Stimulated activated naive B cell treated with anti-CD40 and anti-IgM and Interleukin-4, amounts not matched to agents 10 μg/mL and 1 μg/mL and 100 μg/mL, for 72 hours (primary cell): ENCODE measurements at regions not wholly inside any gene's neighbourhood (a gene's known extent, or its start where the extent isn't known, plus 50 kb on each side); places are given as distances from the start of the nearest gene placed in this dataset.
"Not testable (repeated sequence)": the region's sequence is repeated elsewhere in the genome, so short reads cannot be mapped to it uniquely, and the experiment has no call there.

Source experiments
- ATAC-seq, 2 donors: fragments of 150-1000 bp; cut with Tn5 transposase; replicated peaks; 2 replicates each; pipeline ENCODE4 v1.10.0; 2021; ENCODE audit warnings: moderate library complexity in 1 of 2
- DNase-seq: peaks from one replicate; pipeline ENCODE4 v3.0.0; 2021
- H3K27ac Mint-ChIP-seq: one replicate; pipeline ENCODE4 v1.8.0; 2022; ENCODE audit warnings: mild to moderate bottlenecking, mixed read lengths
- H3K27me3 Mint-ChIP-seq, 2 donors: one replicate each; pipeline ENCODE4 v1.8.0; 2022; ENCODE audit warnings: mixed read lengths in 2 of 2
- H3K36me3 Mint-ChIP-seq, 2 donors: one replicate each; pipeline ENCODE4 v1.8.0; 2022; ENCODE audit warnings: mixed read lengths in 2 of 2, mild to moderate bottlenecking in 1 of 2
- H3K4me1 Mint-ChIP-seq, 2 donors: one replicate each; pipeline ENCODE4 v1.8.0; 2022; ENCODE audit warnings: mixed read lengths in 2 of 2, mild to moderate bottlenecking in 1 of 2
- H3K4me3 Mint-ChIP-seq, 2 donors: one replicate each; pipeline ENCODE4 v1.8.0; 2022; ENCODE audit warnings: mild to moderate bottlenecking in 2 of 2, mixed read lengths in 2 of 2, moderate library complexity in 1 of 2
- H3K9me3 Mint-ChIP-seq, 2 donors: one replicate each; pipeline ENCODE4 v1.8.0; 2022; ENCODE audit warnings: mixed read lengths in 2 of 2, mild to moderate bottlenecking in 1 of 2

DNA sequence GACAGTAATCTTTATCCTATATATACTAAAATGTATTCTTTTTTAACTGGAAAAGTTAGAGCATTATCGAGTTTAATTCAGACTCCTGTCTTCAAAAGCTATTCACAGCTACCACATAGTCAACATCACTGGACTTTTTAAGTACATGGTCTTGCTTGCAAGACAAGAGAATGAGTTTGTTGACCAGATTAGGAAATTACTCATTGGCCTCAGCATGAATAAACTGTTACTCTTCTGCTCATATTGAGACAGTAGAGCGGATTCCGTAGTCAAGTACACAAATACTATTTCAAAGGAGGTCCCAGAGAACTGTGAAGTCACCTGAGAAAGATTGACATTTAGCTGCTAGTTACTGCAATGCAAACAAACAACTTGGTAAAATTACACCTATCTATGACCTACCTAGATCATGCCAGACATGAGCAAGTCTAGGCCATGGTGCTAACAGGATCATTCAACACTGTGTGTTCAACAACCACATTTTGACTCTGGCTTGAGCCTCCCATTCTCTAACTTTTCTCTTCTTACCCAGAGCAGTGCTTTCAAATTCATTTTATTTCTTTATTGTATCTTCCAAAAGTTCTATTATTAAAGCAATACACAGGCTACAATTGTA lies 280.9 kb downstream of the NEBL start:
- ATAC-seq (no peak), DNase-seq (no peak)
- Mint-ChIP-seq H3K4me3 (no peak overlapping the region), H3K36me3 (no peaks in the 10 kb centered on the region), H3K9me3 (peaks cover 0 to 3% of the 10 kb centered on the region in 2 donors), H3K27ac (no peak overlapping the region), H3K4me1 (peaks cover 2 to 6% of the 10 kb centered on the region in 2 donors), H3K27me3 (no peaks in the 10 kb centered on the region)

DNA sequence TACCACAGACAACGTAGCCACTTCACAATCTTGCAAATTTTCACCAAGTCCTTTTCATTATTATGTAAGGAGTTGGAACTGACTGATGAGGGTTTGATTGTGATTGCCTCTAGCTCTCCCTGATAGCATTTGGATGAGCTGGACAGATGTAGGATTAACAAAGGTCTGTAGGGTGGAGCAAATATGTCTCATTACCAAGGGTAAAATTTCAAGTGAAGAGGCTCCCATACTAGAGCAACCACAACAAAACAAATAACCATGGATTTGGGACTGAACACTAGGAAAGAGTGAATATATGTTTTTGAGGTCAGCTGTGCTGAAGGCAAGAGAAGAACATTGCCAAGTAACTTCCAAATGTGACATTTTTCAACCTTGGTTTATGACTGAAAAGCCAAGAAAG lies 281.7 kb downstream of the NEBL start:
- Mint-ChIP-seq H3K9me3 (peaks cover 0 to 3% of the 10 kb centered on the region in 2 donors), H3K36me3 (no peaks in the 10 kb centered on the region), H3K27ac (no peak overlapping the region), H3K4me3 (no peak overlapping the region), H3K4me1 (peaks cover 2 to 6% of the 10 kb centered on the region in 2 donors), H3K27me3 (no peaks in the 10 kb centered on the region)
- DNase-seq: no peak
- no peak for ATAC-seq

DNA sequence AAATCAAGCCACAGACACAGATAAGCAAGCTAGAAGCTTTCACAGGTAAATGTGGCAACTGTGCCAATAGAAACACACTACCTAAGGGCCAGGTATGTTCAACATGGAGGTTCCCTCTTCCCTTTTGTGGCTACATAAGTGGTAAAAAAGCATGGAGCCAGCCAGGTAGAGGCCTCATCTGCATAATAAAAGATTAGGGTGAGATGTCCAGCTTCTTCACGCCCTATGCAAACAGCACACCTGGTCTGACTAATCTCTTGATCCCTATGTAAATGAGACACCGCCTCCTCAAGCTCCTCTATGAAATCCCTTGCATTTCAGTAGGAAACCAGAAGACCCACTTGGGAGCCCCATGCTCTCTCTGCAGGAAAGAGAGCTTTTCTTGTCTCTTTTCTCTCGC lies 282.2 kb downstream of the NEBL start:
- ATAC-seq: no peak
- no peak overlapping the region for H3K4me3 Mint-ChIP-seq
- H3K27ac Mint-ChIP-seq: no peak overlapping the region

DNA sequence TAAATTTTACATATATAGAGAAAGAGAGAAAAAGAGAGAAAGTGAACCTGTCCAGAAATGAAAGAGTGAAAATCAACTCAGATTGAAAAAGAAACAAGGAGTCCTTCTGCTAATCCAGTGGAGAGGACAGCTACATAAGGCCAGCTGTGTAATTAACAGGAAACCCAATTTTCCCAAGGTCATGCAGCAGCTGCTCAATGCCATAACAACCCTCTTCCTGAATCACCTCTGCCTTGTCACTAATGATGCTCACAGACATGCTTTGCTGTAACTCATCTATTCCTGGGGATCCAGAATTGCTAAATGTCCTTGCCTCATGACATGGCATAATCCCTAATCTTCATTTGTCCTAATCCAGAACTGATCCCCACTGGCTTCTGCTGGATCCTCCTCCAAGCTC lies 288.6 kb downstream of the NEBL start:
- ATAC-seq (no peak), DNase-seq (no peak)
- Mint-ChIP-seq H3K4me1 (no peaks in the 10 kb centered on the region), H3K9me3 (no peaks in the 10 kb centered on the region), H3K27ac (no peak overlapping the region), H3K27me3 (no peaks in the 10 kb centered on the region), H3K4me3 (no peak overlapping the region), H3K36me3 (no peaks in the 10 kb centered on the region)

More for the DNA sequence above, 282.2 kb downstream of the NEBL start:
- H3K9me3 Mint-ChIP-seq: peaks cover 0 to 3% of the 10 kb centered on the region in 2 donors
- no peaks in the 10 kb centered on the region for H3K27me3 Mint-ChIP-seq
- peaks cover 2 to 6% of the 10 kb centered on the region in 2 donors for H3K4me1 Mint-ChIP-seq
- no peaks in the 10 kb centered on the region for H3K36me3 Mint-ChIP-seq
- no peak for DNase-seq

DNA sequence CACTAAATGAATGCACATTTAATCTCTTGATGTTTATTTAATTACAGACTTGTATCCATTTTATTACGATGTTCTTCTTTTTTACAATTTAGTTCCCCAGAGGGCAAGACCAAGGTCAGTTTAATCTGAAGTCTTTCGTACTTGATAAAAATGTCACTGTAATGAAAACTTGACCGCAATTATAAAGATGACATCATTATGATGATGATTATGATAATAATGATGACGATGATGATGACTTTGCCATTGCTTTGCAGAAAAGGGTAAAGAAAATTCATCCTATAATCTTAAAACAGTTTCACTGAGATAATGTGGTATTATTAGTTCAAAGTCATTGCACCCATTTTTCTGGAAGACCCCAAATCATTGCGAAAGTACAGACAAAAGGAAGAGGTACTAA lies 290.1 kb downstream of the NEBL start:
- DNase-seq (no peak), ATAC-seq (no peak)
- no peaks in the 10 kb centered on the region for H3K27me3 Mint-ChIP-seq
- H3K4me1 Mint-ChIP-seq: no peaks in the 10 kb centered on the region
- H3K9me3 Mint-ChIP-seq: peaks cover 0 to 5% of the 10 kb centered on the region in 2 donors
- no peaks in the 10 kb centered on the region for H3K36me3 Mint-ChIP-seq
- no peak overlapping the region for H3K27ac Mint-ChIP-seq
- H3K4me3 Mint-ChIP-seq: no peak overlapping the region

DNA sequence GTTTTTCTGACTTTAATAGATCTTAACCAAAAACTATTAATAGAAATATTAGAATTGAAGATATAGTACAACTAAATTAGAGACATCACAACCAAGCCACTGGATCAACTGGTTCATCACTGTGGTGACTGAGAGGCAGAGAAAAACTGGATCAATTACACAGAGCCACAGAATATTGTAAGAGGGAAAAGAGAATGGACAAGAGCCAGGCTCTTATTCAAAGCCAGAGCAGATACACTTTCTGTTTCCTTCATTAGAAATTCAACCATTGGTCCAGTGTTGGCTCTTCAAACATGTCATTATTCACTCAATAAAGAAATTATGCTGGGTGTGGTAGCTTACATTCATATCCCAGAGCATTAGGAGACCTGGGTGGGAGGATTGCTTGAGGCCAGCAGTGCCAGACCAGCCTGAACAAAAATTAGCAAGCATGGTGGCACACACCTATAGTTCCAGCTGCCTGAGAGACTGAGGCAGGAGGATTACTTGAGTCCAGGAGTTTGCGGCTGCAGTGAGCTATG lies 295.1 kb downstream of the NEBL start:
- Mint-ChIP-seq H3K4me3 (no peak overlapping the region), H3K36me3 (no peaks in the 10 kb centered on the region)

DNA sequence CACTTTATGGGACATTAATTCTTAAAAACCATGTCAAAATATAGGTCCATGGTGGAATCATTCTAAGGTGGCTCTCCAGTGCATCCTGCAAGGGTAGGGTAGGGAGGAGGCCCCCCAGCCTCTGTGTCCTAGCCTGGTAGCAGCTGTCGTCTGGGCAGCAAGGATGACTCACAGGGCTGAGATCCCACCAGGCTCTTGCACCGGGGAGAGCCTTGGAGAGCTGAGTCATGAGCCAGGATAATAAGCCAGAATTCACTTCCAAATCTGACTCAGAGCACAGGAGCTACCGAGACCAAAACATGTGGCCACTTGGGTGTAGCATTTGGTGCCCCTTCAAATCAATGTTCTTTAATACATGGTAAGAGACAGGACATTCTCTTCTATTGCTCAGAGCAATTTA lies 298.5 kb downstream of the NEBL start:
- H3K36me3 Mint-ChIP-seq: no peaks in the 10 kb centered on the region

More for the DNA sequence above, 295.1 kb downstream of the NEBL start:
- ATAC-seq: no peak
- H3K9me3 Mint-ChIP-seq: peaks cover 0 to 5% of the 10 kb centered on the region in 2 donors
- no peak for DNase-seq
- no peaks in the 10 kb centered on the region for H3K4me1 Mint-ChIP-seq
- no peak overlapping the region for H3K27ac Mint-ChIP-seq
- H3K27me3 Mint-ChIP-seq: no peaks in the 10 kb centered on the region

DNA sequence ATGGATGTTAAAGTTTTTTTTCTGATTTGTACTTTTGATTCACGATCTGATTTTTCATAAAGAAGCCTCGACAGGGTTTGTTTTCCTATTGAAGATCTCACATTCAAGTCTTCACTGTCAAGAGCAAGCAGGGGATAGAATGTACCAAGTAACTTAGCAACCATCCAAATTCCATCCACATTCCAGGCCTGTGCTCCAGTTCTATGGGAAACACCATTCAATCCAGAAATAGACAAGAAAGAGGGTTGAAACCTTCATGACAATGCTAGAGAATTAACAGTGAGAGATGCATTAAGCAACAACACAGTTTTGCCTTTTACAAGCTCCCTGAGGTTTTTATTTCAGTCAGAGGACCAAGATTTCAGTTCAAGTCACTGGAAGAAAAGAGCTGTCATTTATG lies 300.2 kb downstream of the NEBL start:
- no peak overlapping the region for H3K4me3 Mint-ChIP-seq
- H3K9me3 Mint-ChIP-seq: no peaks in the 10 kb centered on the region
- DNase-seq: no peak
- H3K27ac Mint-ChIP-seq: no peak overlapping the region
- no peaks in the 10 kb centered on the region for H3K27me3 Mint-ChIP-seq
- H3K36me3 Mint-ChIP-seq: no peaks in the 10 kb centered on the region
- ATAC-seq: no peak
- H3K4me1 Mint-ChIP-seq: no peaks in the 10 kb centered on the region

More for the DNA sequence above, 298.5 kb downstream of the NEBL start:
- Mint-ChIP-seq H3K4me3 (no peak overlapping the region), H3K27ac (no peak overlapping the region), H3K9me3 (peaks cover 0 to 5% of the 10 kb centered on the region in 2 donors), H3K27me3 (no peaks in the 10 kb centered on the region), H3K4me1 (no peaks in the 10 kb centered on the region)
- ATAC-seq (no peak), DNase-seq (no peak)

DNA sequence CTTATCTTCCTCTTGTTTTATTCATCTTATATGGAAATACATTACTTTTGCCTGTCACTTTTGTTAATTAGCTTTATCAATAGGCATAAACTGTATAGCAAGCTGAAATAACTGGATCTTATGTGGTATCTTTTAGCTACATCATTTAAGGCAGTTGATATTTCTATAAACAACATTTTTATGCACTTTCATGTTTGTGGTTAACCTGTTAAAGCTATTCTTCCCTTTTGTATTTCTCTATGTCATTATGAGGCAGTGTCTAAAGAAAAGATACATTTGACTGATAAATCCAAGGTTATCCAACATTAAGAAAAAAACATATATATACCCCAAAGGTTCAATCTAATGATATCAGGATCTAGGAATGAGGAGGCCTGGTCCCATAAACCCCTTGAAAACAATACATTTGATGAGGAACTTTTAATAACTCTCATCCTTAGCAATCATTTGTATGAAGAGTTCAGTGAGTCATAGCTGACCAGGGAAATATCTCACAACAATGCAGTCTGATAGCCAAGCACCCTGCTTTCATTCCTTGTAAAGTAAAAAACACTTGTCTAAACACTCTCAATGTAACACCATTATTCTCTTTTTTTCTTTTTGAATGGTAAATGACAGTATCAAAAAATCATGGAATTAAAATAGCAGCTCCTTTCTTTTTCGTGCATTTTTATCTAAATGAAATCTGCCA lies 300.9 kb downstream of the NEBL start:
- DNase-seq: no peak
- no peaks in the 10 kb centered on the region for H3K27me3 Mint-ChIP-seq

DNA sequence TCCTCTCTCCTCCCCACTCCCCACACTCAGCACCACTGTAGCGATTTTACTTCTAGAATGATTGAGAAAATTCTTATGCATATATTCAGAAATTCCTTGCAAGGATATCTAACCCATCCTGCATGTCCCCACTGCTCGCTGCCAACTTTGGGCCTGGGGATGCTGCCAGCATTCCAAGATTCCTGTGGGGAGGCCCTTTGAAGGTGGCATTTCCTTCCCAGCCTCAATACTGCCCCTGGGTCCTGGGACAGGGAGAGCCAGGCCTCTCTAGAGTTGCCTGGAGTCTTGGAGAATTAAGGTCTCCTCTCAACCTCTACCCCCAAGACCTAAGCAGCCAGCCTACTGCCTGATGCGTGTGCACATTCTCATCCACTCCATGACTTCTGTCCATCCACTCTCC lies 303.5 kb downstream of the NEBL start:
- DNase-seq: no peak
- H3K36me3 Mint-ChIP-seq: no peaks in the 10 kb centered on the region
- H3K4me1 Mint-ChIP-seq: no peaks in the 10 kb centered on the region
- no peak overlapping the region for H3K27ac Mint-ChIP-seq
- ATAC-seq: no peak
- no peaks in the 10 kb centered on the region for H3K9me3 Mint-ChIP-seq
- H3K4me3 Mint-ChIP-seq: no peak overlapping the region
- H3K27me3 Mint-ChIP-seq: no peaks in the 10 kb centered on the region

More for the DNA sequence above, 300.9 kb downstream of the NEBL start:
- no peak for ATAC-seq
- no peaks in the 10 kb centered on the region for H3K9me3 Mint-ChIP-seq
- H3K27ac Mint-ChIP-seq: no peak overlapping the region
- H3K4me3 Mint-ChIP-seq: no peak overlapping the region
- H3K4me1 Mint-ChIP-seq: no peaks in the 10 kb centered on the region
- no peaks in the 10 kb centered on the region for H3K36me3 Mint-ChIP-seq

DNA sequence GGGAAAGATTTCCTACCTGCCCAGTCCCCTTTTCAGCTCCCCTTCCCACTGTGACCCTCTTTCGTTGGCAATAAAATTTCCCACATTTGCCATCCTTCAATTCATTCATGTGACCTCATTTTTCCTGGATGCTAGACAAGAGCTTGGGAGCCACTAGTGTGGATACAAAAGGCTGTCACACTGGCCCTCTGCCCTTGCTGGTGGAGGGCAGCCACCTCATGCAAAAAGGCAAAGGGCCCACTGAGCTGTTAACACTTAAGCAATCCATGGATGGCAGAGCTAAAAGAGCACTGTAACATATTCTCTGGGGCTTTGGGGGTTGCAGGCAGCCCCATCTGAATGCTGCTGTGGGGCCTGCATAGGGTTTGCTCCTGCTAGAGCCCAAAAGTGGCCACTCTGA lies 315.1 kb downstream of the NEBL start:
- Mint-ChIP-seq H3K9me3 (peaks cover 20 to 21% of the 10 kb centered on the region in 2 donors), H3K36me3 (peaks cover 0 to 2% of the 10 kb centered on the region in 2 donors), H3K27me3 (no peaks in the 10 kb centered on the region), H3K27ac (no peak overlapping the region), H3K4me3 (no peak overlapping the region), H3K4me1 (no peaks in the 10 kb centered on the region)
- no peak for ATAC-seq
- no peak for DNase-seq

DNA sequence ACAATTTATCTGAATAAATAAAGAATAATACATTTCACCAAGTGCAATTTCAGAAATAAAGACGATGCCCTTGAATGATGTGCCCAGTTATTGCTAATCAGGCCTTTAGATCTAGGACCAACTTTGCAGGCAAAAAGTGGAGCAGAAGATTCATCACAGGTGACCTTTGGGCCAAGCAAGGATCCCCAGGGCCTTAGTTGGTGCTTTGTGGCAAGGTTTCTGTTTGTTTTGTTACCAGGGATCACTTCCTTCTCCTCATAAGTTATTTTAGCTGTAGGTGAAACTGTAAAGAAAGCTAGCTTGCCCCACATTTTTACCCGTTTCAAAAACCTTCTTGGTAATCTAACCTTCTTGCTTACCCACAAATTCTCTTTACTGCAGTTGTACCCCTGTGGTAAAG lies 323.2 kb downstream of the NEBL start:
- Mint-ChIP-seq H3K36me3 (no peaks in the 10 kb centered on the region), H3K9me3 (no peaks in the 10 kb centered on the region), H3K4me3 (no peak overlapping the region), H3K4me1 (no peaks in the 10 kb centered on the region), H3K27me3 (no peaks in the 10 kb centered on the region), H3K27ac (no peak overlapping the region)
- no peak for ATAC-seq
- no peak for DNase-seq

DNA sequence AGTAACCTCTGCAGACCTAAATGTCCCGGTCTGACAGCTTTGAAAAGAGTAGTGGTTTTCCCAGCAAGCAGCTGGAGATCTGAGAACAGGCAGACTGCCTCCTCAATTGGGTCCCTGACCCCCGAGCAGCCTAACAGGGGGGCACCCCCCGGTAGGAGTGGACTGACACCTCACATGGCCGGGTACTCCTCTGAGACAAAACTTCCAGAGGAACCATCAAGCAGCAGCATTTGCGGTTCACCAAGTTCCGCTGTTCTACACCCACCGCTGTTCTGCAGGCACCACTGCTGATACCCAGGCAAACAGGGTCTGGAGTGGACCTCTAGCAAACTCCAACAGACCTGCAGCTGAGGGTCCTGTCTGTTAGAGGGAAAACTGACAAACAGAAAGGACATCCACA lies 341.1 kb downstream of the NEBL start:
- not testable (repeated sequence) for H3K36me3 Mint-ChIP-seq, H3K27ac Mint-ChIP-seq, DNase-seq, ATAC-seq, H3K27me3 Mint-ChIP-seq, H3K4me1 Mint-ChIP-seq, H3K4me3 Mint-ChIP-seq
- H3K9me3 Mint-ChIP-seq: peaks cover 12 to 18% of the 10 kb centered on the region in 2 donors

DNA sequence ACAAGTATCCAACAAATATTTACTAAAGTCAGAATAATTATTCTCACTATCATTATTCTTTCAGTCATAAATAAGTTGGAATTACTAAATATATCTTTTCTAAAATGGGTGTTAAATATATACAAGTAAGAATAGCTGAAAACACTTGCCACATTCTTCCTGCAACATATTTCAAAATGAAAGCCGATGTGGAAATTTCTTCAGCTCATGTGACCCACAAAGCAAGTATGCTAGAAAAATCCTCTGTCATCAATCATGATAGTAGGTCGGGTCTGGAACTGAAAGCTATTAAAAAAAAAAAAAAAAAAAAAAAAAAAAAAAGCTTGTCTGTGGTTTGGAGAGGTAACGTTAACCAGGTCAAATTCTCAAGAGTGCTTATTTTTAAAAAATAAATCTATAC lies 344.7 kb downstream of the NEBL start:
- no peak overlapping the region for H3K4me3 Mint-ChIP-seq
- DNase-seq (no peak), ATAC-seq (no peak)
- H3K27ac Mint-ChIP-seq: no peak overlapping the region
- no peaks in the 10 kb centered on the region for H3K4me1 Mint-ChIP-seq
- H3K36me3 Mint-ChIP-seq: no peaks in the 10 kb centered on the region
- no peaks in the 10 kb centered on the region for H3K27me3 Mint-ChIP-seq
- H3K9me3 Mint-ChIP-seq: peaks cover 3 to 12% of the 10 kb centered on the region in 2 donors

DNA sequence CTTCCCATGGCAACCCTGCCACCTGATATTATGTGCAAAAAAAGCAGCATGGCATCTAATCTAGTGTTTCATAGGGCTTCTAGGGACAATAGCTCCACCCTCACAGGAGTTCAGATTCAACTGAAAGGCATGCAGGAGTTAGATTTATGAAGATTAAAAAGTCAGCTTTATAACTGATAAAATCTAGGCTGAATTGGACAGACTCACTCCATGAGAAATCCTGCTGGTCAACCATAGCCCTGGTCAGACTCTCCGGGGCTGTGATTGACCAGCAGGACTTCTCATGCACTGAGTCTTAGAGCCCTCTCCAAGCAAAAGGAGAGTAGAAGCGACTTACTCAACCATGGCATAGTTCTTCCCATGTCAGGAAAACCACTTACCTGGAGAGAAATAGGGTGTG lies 345.4 kb downstream of the NEBL start:
- no peaks in the 10 kb centered on the region for H3K4me1 Mint-ChIP-seq
- DNase-seq: no peak

More for the DNA sequence above, 345.4 kb downstream of the NEBL start:
- ATAC-seq: no peak
- no peaks in the 10 kb centered on the region for H3K27me3 Mint-ChIP-seq
- H3K27ac Mint-ChIP-seq: no peak overlapping the region
- no peak overlapping the region for H3K4me3 Mint-ChIP-seq
- H3K9me3 Mint-ChIP-seq: peaks cover 1 to 12% of the 10 kb centered on the region in 2 donors
- H3K36me3 Mint-ChIP-seq: no peaks in the 10 kb centered on the region
